Gastroesophageal sphincter (tissue), 4 donors: ENCODE measurements at regions not wholly inside any gene's neighbourhood (a gene's known extent, or its start where the extent isn't known, plus 50 kb on each side); places are given as distances from the start of the nearest gene placed in this dataset.

Experiments used
- ATAC-seq: fragments of 150-250 bp; one replicate; pipeline ENCODE4 v1.9.1; 2016; ENCODE audit warnings: mild to moderate bottlenecking, moderate library complexity
- H3K27ac ChIP-seq, 4 donors: fragments of 200-600 bp; sonication (generic) in 3 of 4; 1 replicate in 3 of 4; 2 replicates in 1 of 4; pipeline ENCODE4 v1.5.1; 2016 to 2019
- H3K27me3 ChIP-seq: fragments of 200-600 bp; sonication (generic); one replicate; pipeline ENCODE4 v1.5.1; 2019
- H3K36me3 ChIP-seq, 2 donors: fragments of 200-600 bp; sonication (generic); one replicate each; pipeline ENCODE4 v1.5.1; 2019; ENCODE audit warnings: control low read depth in 1 of 2
- H3K4me1 ChIP-seq, 3 donors: fragments of 200-600 bp; sonication (generic); 1 replicate in 2 of 3; 2 replicates in 1 of 3; pipeline ENCODE4 v1.5.1; 2016 to 2019; ENCODE audit warnings: control low read depth in 2 of 3
- H3K4me3 ChIP-seq, 2 donors: fragments of 200-600 bp; sonication (generic); one replicate each; pipeline ENCODE4 v1.5.1; 2019; ENCODE audit warnings: mild to moderate bottlenecking in 1 of 2, moderate library complexity in 1 of 2
- H3K9me3 ChIP-seq, 3 donors: fragments of 200-600 bp; sonication (generic); one replicate each; pipeline ENCODE4 v1.5.1; 2017 to 2019; ENCODE audit warnings: control low read depth in 2 of 3
- CTCF ChIP-seq, 4 experiments: fragments of 200-600 bp in 2 of 4; fragments of 450-650 bp in 2 of 4; sonication (generic) in 1 of 4; IDR thresholded peaks; one replicate each; pipeline ENCODE4 v1.5.1; 2017 to 2019; ENCODE audit warnings: antibody characterized with exemption in 4 of 4, mild to moderate bottlenecking in 2 of 4, moderate library complexity in 2 of 4
- EP300 ChIP-seq: sonication (generic); formaldehyde crosslinking; IDR thresholded peaks from one replicate; pipeline ENCODE4 v1.6.1; 2017; ENCODE audit warnings: antibody characterized with exemption, mild to moderate bottlenecking
- POLR2A ChIP-seq, 2 donors: fragments of 450-650 bp; IDR thresholded peaks; one replicate each; pipeline ENCODE4 v1.6.1; 2017; ENCODE audit warnings: antibody characterized with exemption in 2 of 2, mild to moderate bottlenecking in 2 of 2, moderate library complexity in 1 of 2
- POLR2AphosphoS5 ChIP-seq: sonication (generic); formaldehyde crosslinking; IDR thresholded peaks from one replicate; pipeline ENCODE4 v1.6.1; 2017; ENCODE audit warnings: antibody characterized with exemption
- WGBS, 2 donors: methylation state at CpG; one replicate each; pipeline ENCODE4 v1.1.5; 2018; ENCODE audit warnings: low coverage in 1 of 2; 5-methylcytosine and 5-hydroxymethylcytosine counted together

- 4 to 12% methylated on average over 5 to 8 of the region's 8 CpGs for WGBS, 2 donors
- ATAC-seq: peak; percentile 65
- H3K36me3 ChIP-seq: no peaks in the 10 kb centered on the region
These were observed 154.9 kb downstream of the TM9SF2 start for GRCh38 chr13:99656092-99656745.

DNA sequence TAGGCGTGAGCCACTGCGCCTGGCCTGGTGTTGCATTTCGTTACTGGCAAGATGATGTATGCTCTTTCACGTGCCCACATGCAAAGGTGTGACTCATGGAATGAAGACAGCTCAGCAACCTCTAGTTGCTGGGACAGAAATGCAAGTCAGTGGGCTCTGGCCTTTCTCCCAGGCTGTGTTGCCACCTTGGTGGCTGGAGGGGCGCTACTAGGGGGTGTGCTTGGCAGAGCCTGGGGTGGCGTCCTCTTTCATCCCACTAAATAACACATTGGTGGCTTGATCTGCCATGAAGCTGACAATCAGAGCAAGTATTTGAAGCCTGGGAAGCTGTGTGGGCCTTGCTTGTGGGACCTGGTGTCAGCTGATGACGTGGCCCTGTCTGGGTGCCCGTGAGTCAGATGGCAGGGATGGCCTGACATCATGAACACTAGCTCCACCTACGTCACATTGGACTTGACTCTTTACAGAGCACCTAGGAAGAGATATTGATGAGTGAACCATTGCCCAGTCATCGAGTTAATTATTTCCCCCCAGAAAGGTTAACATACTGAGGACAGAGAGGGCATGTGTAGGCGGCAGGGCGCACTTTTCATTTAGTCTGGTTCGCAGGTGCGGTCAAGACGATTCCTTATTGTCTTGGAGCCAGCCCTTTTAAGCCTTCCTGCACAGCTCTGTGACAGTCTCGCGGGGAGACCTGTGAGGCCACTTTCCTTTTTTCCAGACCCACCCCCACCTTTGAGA is 154.2 kb downstream of the TM9SF2 start:
- Histone ChIP-seq H3K36me3 (no peaks in the 10 kb centered on the region), H3K27ac (no peak overlapping the region), H3K9me3 (no peaks in the 10 kb centered on the region), H3K4me1 (peaks cover 0 to 43% (median 0%) of the 10 kb centered on the region in 3 donors), H3K4me3 (no peak overlapping the region), H3K27me3 (no peaks in the 10 kb centered on the region)
- TF ChIP-seq POLR2A (IDR thresholded peaks at IDR 0.05) (no peak), CTCF (IDR thresholded peaks at IDR 0.05) (no peak), EP300 (no peak), POLR2AphosphoS5 (no peak)
- ATAC-seq: no peak
- WGBS, 2 donors: 76 to 80% methylated on average over 8 to 11 of the region's 17 CpGs

More at GRCh38 chr13:99656092-99656745, 154.9 kb downstream of the TM9SF2 start:
- no peak overlapping the region for H3K27ac ChIP-seq
- no peaks in the 10 kb centered on the region for H3K27me3 ChIP-seq
- no peak overlapping the region for H3K4me3 ChIP-seq
- H3K9me3 ChIP-seq: no peaks in the 10 kb centered on the region
- H3K4me1 ChIP-seq: peaks cover 0 to 43% (median 0%) of the 10 kb centered on the region in 3 donors
- TF ChIP-seq POLR2A (IDR thresholded peaks at IDR 0.05): no peak
- TF ChIP-seq EP300: no peak
- peak; percentile 87 to 93 (median 92) for TF ChIP-seq CTCF (IDR thresholded peaks at IDR 0.05)

- H3K27ac ChIP-seq: no peak overlapping the region
- H3K36me3 ChIP-seq: no peaks in the 10 kb centered on the region
- peaks cover 0 to 40% (median 0%) of the 10 kb centered on the region in 3 donors for H3K4me1 ChIP-seq
- TF ChIP-seq EP300 (no peak), POLR2AphosphoS5 (no peak), CTCF (IDR thresholded peaks at IDR 0.05) (no peak), POLR2A (IDR thresholded peaks at IDR 0.05) (no peak)
- H3K9me3 ChIP-seq: no peaks in the 10 kb centered on the region
- H3K27me3 ChIP-seq: no peaks in the 10 kb centered on the region
- no peak for ATAC-seq
- no peak overlapping the region for H3K4me3 ChIP-seq
- WGBS, 2 donors: 82 to 92% methylated on average over 3 to 4 of the region's 4 CpGs
These were observed 152.8 kb downstream of the TM9SF2 start for GRCh38 chr13:99654076-99654475.

GRCh38 chr13:99653526-99653925 is 152.3 kb downstream of the TM9SF2 start:
- no peak for ATAC-seq
- H3K4me3 ChIP-seq: no peak overlapping the region
- 60 to 72% methylated on average over 2 of the region's 2 CpGs for WGBS, 2 donors
- H3K9me3 ChIP-seq: no peaks in the 10 kb centered on the region
- no peaks in the 10 kb centered on the region for H3K36me3 ChIP-seq
- peaks cover 0 to 40% (median 0%) of the 10 kb centered on the region in 3 donors for H3K4me1 ChIP-seq
- no peak overlapping the region for H3K27ac ChIP-seq
- TF ChIP-seq EP300 (no peak), POLR2AphosphoS5 (no peak), POLR2A (IDR thresholded peaks at IDR 0.05) (no peak), CTCF (IDR thresholded peaks at IDR 0.05) (no peak)
- H3K27me3 ChIP-seq: no peaks in the 10 kb centered on the region

DNA sequence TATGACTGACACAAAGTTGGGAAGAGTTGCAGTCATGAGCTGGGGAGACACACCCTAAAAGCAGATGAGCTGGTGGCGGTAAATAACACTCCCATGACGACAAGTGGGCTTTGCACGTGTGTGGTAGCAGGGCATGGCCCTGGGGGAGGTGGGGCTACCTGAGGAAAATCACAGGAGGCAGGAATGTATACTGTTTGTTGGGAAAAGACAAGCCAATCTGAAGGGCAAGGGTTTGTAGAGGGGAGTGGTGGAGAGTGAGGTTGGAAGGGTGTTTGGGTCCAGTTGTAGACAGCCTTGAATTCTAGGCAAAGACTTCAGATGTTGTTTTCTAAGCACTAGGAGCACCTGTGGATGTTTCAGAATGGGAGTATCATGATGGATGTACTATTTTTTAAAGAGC is 151.6 kb downstream of the TM9SF2 start:
- no peak overlapping the region for H3K4me3 ChIP-seq
- no peak overlapping the region for H3K27ac ChIP-seq
- H3K4me1 ChIP-seq: peaks cover 0 to 36% (median 0%) of the 10 kb centered on the region in 3 donors
- TF ChIP-seq EP300: no peak
- TF ChIP-seq POLR2A (IDR thresholded peaks at IDR 0.05): no peak
- no peak for TF ChIP-seq POLR2AphosphoS5
- no peak for TF ChIP-seq CTCF (IDR thresholded peaks at IDR 0.05)
- no peak for ATAC-seq
- WGBS, 2 donors: 70 to 87% methylated on average over 2 to 3 of the region's 3 CpGs
- H3K36me3 ChIP-seq: no peaks in the 10 kb centered on the region
- no peaks in the 10 kb centered on the region for H3K9me3 ChIP-seq
- H3K27me3 ChIP-seq: no peaks in the 10 kb centered on the region
